ENCODE measurements at regions not wholly inside any gene's neighbourhood (a gene's known extent, or its start where the extent isn't known, plus 50 kb on each side); places are given as distances from the start of the nearest gene placed in this dataset.

DNA sequence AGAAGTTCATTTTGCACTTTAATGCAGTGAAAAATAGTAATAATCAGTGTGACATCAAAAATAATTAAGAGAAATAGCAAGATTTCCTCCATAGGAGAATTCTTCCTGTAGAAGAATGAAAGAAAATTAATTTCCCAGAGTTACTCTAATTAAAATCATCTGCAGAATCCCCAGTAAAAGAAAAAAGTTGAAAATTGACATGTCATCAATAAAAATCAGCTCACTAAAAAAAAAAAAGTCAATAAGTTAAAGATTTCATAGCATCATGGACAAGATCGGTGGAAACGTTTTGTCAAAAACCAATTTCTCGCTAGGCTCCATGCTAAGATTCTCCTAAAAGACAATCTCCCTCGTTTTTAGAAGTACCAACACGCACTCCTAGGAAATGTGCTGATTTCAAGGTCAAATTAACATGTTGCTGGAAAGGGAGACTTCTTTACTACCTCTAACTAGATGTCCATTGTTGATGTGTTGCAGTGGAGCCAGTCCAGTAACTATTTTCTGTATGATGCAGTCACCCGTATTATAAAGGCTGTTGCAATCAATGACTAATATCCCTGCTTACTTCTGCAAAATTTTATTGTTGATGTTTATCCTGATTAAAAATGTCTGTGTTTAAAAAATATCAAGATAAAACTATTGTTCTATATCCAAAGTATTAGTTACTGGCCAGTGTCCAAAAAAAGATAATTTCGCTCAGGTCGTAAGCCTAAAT lies 591.9 kb upstream of the MGMT start:
- DNase-seq (ENCODE audit: low read depth) = no peak

DNA sequence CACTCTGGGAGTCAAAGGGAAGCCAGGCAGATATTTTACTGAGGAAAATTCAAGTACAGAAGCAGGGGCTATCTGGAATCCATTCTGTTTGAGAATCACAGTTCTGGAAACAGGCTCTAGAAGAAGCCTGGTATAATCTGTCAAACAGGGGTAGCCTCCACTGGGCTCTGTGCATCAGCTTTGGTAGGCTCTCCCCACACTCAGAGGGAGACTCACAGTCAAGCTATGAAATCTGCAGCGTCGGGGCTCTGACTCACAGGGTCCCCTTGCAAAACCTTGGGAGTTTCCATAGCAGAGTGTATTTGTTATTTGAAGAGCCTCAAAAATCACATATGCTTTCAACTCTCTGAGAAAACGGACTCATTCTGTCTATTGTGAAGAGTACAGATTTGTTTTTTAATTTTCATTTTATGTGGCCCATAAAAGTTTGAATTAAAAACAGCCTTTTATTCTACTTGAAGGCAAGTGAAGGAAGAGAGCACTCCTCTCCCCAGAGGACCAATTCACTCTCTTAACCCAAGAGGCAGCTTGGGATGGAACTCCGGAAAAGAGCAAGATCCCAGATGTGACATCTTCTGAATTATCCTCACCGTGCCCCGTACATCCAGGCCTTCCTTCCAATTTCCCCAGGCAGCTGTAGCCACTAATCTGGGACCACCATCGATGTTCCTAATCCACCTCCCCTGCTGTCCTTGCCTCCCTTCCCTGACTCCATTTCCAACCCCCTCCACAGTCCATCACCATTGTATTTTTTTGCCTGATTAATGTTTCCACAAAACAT lies 590.9 kb upstream of the MGMT start:
- no peak for DNase-seq (ENCODE audit: low read depth)

DNA sequence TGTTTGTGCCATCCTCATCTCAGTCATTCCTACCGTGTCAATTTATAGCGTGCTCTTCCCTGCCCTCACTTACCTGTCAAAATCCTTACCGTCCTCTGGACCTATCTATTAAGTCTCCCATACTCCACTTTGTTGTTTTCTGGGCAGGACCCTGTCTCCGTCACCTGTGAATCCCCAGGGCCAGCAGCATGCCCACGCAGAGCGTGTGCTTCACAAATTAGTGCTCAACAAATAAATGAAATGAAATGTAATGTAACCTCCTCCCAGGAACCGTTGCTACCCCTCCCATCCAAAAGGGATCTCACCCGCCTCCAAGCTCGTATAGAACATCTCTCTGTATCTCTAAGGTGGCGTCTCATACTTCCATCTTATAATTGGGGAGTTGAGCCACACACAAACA lies 589.9 kb upstream of the MGMT start:
- DNase-seq (ENCODE audit: low read depth) = no peak

DNA sequence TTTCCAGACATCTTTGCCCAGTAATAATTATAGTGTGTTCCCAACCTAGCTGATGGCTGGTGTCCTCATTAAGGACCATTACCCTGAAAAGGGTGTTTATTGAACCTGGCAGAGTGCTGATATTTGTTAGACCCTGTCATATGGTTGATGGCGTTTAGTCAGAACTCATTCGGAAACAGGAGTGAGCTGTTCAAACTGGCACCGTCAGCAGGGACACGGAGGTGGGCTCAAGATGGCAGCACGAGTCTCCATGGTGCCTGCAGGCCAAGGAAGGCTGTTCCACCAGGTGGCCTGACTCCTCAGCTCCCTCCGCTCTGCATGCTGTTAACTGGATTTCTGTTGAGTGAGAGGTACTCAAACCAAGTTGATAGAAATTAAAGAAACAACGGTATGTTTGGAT lies 589.1 kb upstream of the MGMT start:
- no peak for DNase-seq (ENCODE audit: low read depth)

DNA sequence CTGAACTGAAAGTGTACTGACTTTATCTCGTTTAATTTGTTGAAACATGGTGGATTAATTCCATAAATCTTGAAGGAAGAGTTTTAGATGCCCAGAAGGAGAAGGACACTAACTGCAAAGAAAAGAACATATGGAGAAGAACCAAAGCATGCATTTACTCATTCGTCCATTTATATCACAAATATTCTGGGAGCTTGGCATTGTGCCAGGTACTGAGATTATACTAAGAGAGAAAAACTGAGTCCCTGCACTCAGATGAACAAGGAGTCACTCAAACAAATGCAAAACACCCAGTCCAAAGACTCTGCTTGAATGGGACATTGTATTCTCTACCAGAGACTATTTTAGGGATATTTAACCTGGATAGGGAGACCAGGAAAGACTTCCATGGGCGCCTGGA lies 588.0 kb upstream of the MGMT start:
- DNase-seq (ENCODE audit: low read depth) = no peak

DNA sequence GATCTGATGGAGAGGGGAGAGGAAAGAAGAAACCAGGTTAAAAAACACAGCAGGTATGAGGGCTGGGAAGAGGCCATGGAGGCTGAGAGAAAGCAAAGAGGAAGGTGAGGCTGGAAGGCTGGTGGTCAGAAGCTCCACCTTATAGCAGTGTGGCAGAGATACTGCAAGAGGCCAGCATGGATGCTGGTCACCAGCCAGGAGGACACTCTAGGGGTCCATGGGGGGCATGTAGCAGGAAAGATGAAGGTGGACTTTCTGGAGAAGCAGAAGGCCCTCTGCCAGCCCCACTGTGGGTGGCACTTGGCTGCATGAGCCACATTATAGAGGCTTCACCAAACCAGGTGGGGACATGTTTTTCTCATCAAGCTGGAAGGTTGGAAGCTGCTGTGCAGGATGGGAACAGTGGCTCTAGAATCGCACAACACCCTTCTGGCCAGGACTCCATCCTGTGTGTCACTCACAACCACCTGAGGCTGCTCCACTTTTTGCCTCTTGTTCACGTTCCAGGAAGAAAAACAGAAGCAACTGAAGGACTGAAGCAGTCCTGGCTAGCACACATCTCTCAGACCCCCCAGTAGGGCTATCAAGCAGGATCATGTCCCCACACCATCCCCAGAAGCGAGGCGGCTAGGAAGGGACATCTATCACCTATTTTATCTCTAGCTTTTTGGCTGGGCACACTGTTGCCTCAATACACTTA lies 587.5 kb upstream of the MGMT start:
- DNase-seq (ENCODE audit: low read depth) = no peak

DNA sequence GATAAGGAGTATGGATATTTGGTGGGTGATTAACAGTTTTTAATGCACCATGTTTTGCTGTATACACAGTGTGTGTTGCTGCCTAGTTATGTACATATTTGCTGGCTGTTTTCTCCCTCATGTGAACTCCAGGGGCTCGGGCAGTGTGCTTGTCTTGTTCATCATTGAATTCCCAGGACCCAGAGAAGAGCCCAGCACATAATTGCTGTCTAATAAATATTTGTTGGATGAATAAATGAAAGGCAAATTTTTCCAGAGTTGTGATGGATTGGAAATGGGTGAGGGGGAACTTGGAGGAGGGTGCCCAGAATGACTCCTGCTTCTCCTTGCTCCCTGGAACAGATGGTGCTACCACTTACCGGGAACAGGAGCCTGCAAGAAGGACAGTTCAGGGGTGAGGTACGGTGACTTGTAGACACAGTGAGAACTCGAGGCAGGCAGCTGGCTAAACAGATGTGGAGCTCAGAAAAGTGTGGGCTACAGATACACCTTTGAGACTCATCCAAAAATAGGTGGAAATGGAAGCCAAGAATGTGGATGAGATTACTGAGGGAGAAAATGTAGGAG lies 586.8 kb upstream of the MGMT start:
- DNase-seq (ENCODE audit: low read depth) = no peak

DNA sequence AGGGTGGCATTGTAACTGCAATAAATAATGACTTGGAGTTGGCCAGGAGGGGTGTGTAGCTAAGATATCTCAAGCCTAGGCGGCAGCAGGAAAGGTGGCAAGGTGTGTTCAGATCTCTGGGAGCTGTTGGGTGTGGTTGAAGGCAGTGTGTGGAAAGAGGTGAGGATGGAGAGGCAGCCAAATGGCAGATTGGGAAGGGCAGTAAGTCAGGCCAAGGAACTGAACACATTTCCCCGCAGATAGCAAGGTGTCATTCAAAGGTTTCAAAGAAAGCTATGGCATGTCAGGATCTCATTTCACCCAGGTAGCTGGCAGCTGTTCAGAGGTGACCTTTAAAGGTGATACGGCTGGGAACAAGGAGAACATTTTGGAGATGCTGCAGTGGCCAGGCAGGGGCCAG lies 586.0 kb upstream of the MGMT start:
- DNase-seq (ENCODE audit: low read depth) = no peak

DNA sequence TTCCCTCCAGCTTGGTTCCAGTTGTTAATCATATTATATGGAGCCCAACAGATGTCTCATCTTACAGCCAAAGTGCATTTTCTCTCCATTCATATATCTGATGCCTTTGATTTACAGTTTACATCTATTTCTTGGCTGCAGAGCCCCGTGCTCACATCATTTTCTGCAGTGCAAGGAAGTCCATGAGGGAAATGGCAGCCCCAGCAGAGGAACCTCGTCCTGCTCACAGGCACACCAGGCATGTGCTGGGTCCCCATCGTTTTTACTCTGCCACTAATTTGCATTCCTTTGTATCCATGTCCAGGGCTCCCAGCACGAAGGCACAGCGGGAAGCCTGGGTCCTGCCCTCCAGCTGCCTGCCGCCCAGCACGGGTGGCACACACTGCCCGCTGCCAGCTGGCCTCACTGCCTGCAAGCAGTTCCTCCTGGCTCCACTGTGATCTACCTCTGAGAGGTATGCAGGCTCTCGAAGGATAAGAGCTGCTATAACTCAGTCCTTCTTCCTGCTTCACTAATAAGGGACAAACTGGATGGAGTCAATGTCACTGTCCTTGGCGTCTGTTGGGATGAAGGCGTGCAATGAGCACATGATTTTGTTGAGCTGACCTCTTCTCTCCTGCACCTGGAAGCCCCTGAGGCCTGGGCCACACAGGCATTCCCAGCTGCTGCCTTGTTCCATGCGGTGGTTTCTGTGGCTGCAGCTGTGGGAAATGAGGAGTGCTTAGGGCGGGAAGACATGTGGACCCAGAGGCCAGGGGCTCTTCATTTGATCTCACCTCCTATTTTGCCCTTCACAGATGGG lies 583.6 kb upstream of the MGMT start:
- DNase-seq (ENCODE audit: low read depth) = no peak

DNA sequence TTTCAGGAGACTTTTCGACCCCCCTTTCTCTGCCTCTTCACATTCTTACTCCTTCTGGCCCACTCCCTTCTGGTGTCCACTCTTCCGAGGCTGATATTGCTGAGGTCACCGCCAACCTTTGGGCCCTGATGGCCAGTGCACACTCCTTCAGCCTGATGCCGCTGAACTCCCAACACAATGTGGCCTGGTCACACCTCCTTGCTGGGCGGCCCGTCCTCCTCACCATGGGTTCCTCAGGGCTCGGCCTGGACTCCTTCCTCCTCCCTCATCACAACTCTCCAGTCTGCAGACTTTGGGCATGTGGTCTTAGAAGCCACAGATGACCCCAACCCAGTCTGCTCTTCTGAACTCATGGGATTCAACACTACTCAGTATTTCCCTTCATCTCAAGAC lies 583.0 kb upstream of the MGMT start:
- no peak for DNase-seq (ENCODE audit: low read depth)

DNA sequence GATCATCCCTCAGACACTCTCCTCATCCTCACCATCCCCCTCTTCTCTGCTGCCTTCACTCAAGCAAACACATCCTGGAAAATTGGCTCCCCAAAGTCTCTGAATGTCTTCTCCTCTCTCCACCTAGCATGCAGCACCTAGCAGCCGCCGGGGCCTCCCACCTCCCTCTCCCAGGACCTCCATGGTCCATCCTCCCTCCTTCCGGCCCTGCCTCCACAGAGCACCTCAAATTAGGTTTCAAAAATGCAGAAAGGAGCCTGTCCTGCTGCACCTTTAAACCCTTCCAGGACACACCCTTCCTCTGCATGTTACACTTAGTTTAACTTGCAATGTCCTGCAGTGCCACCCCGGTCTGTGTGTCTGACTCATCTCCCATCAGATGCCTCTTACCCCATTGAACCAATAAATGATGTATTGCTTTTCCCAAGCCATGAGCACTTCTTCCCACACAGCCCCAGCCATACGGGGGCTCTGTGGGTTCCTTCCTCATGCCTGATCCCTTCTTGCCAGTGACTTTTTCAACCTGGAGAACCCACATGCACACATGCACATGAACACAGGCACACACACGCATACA lies 582.5 kb upstream of the MGMT start:
- DNase-seq (ENCODE audit: low read depth) = no peak

DNA sequence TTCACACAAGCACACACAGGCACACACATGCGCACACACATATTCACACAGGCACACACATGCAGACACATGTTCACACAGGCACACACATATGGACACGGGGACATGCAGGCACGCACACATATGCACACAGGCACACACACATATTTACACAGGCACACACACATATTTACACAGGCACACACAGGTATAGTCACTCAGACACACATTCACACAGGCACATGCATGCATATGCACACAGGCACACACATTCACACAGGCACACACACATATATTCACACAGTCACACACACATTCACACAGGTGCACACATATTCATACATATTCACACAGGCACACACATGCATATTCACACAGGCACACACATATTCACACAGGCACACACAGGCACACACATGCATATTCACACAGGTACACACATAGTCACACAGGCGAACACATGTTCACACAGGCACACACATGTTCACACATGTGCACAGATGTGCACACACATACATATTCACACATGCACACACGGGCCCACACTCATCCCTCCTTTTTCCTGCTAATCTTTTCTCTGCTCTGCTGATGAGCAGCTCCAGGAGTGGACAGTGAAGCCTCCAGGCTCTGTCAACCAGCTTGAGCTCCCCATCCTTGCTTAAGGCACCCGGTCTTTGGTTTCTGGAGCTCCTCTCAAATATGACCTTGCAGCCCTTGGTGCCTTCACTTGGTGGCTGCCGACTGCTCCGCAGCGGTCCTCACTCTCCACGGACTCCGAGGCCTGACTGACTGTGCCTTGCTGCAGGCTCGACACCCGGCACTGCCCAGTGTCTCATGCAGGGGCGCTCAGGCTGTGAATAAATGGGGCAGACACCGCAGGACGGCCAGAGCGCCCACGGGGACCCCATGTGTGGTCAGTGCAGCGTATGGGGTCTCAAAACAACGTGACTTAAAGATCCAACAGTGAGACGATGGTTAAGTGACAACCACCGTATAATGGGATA lies 581.2 kb upstream of the MGMT start:
- DNase-seq (ENCODE audit: low read depth) = no peak

DNA sequence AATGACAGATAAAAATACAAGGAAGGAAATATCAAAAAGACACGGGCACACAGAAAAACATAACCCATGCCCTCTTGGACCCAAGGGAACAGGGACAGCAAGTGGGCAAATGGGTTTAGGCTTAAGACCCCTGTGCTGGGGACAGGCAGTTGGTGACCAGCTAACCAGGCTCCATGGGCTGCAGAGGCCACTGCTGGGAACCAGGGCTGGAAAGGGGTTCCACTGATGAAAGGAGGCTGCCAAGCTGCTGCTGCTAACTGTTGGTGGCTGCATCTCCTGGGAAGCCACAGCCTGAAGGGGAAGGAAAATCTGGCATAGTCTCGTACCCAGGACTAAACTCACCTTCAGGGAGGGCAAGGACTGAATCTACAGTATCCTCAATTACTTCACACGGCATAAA lies 579.2 kb upstream of the MGMT start:
- no peak for DNase-seq (ENCODE audit: low read depth)

DNA sequence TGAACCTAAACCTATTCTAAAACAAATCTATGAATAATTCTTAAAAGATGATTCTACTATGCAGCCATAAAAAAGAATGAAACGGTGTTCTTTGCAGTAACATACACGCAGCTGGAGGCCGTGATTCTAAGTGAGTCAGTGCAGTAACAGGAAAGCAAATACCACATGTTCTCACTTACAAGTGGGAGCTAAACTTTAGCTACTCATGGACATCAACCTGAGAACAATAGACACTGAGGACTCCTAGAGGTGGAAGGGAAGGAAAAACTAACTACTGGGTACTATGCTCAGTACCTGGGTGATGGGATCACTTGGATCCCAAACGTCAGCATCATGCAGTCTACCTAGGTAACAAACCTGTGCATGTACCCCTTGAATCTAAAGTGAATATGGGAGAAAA lies 575.0 kb upstream of the MGMT start:
- DNase-seq (ENCODE audit: low read depth) = no peak

DNA sequence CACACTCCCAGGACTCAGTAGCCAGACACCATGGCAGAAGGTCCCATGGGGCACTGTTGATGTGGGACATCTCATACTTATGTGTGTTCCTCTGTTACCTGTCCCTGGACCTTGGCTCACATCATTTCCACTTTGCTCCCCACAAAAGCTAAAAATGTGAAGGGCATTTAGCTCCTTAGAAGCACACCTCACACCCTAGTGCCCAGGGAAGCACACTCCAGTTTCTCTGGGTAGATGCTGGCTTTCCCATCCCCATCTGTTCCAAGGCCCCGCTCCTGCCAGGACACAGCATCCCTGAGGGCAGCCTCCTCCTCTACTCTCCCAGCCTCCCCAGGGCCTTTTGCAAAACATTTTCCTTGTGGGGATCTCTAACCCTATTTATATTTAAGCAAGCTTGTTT lies 572.4 kb upstream of the MGMT start:
- DNase-seq (ENCODE audit: low read depth) = no peak

DNA sequence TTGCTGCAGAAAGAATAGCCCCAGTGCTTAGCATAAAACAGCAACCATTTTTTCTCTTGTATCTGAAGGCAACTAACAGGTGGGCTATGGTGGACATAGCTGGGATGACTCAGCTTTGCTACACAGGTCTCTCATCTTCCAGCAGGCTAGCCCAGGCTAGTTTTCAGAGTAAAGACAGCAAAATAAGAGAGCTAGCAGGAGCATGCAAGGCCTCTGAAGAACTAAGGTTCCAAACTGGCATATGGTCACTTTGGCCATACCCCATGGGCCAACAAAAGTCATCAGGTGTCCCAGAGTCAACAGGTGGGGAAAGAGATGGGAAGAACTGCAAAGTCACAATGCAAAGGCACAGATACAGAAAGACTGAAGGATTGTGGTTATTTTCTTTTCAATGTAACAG lies 571.6 kb upstream of the MGMT start:
- DNase-seq (ENCODE audit: low read depth) = no peak

DNA sequence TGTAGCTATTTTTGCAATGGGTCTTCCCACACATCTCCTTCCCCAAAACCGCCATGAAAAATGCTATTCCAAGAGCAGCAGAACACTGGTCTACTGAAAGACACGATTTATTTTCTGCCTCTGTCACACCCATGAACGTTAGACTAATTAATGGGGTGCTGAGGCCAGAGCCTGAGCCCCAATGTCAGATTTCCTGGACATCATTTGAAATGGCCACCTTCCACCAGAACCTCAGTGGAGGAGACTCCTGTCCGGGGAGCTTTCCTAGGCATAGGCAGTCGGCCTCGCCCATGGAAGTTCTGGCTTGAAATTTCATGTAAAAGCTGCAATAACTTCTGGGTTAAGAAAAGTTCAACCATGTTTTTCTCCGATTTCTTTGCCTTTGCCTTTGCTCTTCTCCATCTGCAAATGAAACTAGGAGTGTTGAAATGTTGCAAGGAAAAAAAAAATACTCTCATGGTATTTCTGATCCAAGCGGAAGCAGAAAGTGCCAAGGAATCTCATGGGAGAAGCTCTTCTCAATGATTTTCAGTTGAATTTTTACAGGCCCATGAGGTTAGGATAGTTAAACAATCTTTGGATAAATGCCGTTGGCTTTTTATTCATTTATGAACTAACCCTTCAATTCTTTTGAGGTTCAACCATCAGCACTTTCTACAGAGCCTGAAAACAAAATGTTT lies 570.8 kb upstream of the MGMT start:
- no peak for DNase-seq (ENCODE audit: low read depth)

DNA sequence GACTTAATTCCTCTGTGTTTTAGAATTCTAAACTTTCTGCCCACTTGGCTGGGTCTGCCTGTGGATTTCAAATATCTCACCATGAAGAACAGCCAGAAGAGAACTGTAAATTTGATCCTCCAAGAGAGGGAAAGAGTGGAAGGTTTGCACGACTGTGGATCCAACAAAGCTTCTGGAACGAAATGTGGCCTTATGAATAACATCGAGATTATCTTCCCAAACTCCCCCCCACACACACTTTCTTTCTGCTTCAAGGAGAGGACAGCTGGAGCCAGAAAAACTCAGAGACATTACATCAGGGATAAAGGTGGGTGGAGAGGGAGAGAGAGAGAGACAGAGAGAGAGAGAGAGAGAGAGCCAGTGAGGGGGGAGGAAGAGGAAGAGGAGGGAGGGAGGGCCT lies 570.1 kb upstream of the MGMT start:
- DNase-seq (ENCODE audit: low read depth) = no peak

DNA sequence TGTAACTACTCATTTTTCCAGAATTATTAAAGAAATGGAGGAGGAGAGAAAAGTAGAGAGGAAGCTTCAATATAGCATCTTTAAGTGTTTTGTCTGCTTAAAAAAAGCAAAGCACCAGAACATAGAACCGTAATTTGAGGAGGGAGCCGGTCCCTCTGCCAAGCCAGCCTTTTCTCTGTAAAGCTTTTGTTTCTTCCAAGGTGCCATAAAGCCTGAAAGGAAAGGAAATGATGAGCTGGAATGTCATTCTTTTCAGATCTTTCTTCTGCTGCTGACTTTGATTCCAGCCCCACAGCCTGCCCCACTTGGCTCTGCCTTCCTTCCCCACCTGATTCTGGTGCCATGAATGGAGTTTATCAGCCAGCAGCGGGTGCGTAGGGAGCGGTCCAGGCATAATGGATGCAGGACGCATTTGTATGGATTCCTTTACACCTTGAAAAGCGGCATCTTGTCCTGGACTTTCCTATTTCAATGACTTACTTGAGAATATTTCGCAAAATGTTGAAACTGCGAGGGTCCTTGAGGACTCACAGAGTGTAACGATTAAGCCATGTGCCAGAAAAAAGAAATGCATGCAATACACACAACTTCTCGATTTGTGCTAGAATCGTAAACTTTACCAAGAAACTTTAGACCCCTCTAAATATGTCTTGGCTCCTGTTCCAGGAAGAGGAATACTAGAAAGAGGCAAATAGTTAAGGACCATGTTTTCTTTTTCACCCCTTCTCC lies 569.5 kb upstream of the MGMT start:
- DNase-seq (ENCODE audit: low read depth) = no peak
